ENCODE measurements at regions not wholly inside any gene's neighbourhood (a gene's known extent, or its start where the extent isn't known, plus 50 kb on each side); places are given as distances from the start of the nearest gene placed in this dataset.

GRCh38 chr18:29871246-29871645 lies 1171.3 kb downstream of the DSC3 start:
- no peak for DNase-seq (ENCODE audit: low read depth in 1 of 2, low spot score in 2 of 2)
- H3K9me3 ChIP-seq (ENCODE audit: insufficient read depth in 2 of 2, low read depth in 1 of 2, low read length in 1 of 2) = peaks cover 0 to 3% of the 10 kb centered on the region in 2 experiments; a peak in 1 of 4 replicates
- no peak overlapping the region for H4K8ac ChIP-seq (ENCODE audit: extremely low read depth, insufficient read depth, low read length)
- H4K91ac ChIP-seq (replicated peaks; ENCODE audit: insufficient read length, low read length) = no peak overlapping the region
- no peak overlapping the region for H2BK12ac ChIP-seq (ENCODE audit: low read depth, low read length)
- no peak overlapping the region for H3K9ac ChIP-seq (replicated peaks in 1 of 4; ENCODE audit: extremely low read depth in 1 of 4, low read depth in 3 of 4, low read length in 3 of 4)
- H3K14ac ChIP-seq (ENCODE audit: insufficient read length) = no peak overlapping the region
- ChIA-PET CTCF (ENCODE audit: partially characterized antibody) (interaction anchor here (0.9 kb wide), 1 partner anchor 10 kb away, joined by 3 read pairs; no protein-coding TSS in a partner anchor), POLR2A (ENCODE audit: partially characterized antibody) (no interaction called here)
- no peaks in the 10 kb centered on the region for H3K27me3 ChIP-seq (replicated peaks in 1 of 4; ENCODE audit: control insufficient read depth in 3 of 4, extremely low read depth in 1 of 4, insufficient read depth in 3 of 4, low read length in 3 of 4)
- H3K4ac ChIP-seq (replicated peaks; ENCODE audit: insufficient read length, low read depth, low read length) = no peak overlapping the region
- H4K20me1 ChIP-seq (replicated peaks in 1 of 2; ENCODE audit: control insufficient read depth in 1 of 2, insufficient read depth in 2 of 2, low read length in 2 of 2) = no peaks in the 10 kb centered on the region
- no peak overlapping the region for H3K4me3 ChIP-seq (ENCODE audit: extremely low read depth in 1 of 4, insufficient read depth in 2 of 4, low read depth in 3 of 4, low read length in 4 of 4)
- no peak overlapping the region for H4K5ac ChIP-seq (ENCODE audit: insufficient read length, low read depth, low read length)
- 90% methylated on average over 2 of the region's 2 CpGs; no CpG with 5 or more reads in 1 of the 2 experiments for WGBS, 2 experiments (ENCODE audit: extremely low coverage in 1 of 2, insufficient coverage in 1 of 2, insufficient read length in 1 of 2, insufficient replicate concordance in 2 of 2, low coverage in 1 of 2, low lambda C conversion rate in 2 of 2, missing lambda C conversion rate in 1 of 2)
- no peaks in the 10 kb centered on the region for H3K36me3 ChIP-seq (ENCODE audit: control insufficient read depth in 2 of 4, insufficient read depth in 4 of 4, low read length in 3 of 4)
- no peak overlapping the region for H2BK20ac ChIP-seq (ENCODE audit: low read length)
- H2AFZ ChIP-seq (ENCODE audit: low read length) = no peak overlapping the region
- H3K4me2 ChIP-seq (ENCODE audit: insufficient read depth in 1 of 2, low read depth in 2 of 2, low read length in 2 of 2) = no peak overlapping the region
- TF ChIP-seq CREB1 (IDR thresholded peaks at IDR 0.05) (no peak), TCF12 (IDR thresholded peaks at IDR 0.05; ENCODE audit: low read depth, low read length) (no peak), TBP (IDR thresholded peaks at IDR 0.05; ENCODE audit: low read depth, low read length) (no peak), PHF8 (conservative IDR thresholded peaks at IDR 0.05; ENCODE audit: low read depth, low read length) (no peak), SP4 (IDR thresholded peaks at IDR 0.05; ENCODE audit: low read length) (no peak), RBBP5 (IDR thresholded peaks at IDR 0.05; ENCODE audit: borderline replicate concordance, low read depth, low read length) (no peak)
- TF ChIP-seq, protein P1, sequence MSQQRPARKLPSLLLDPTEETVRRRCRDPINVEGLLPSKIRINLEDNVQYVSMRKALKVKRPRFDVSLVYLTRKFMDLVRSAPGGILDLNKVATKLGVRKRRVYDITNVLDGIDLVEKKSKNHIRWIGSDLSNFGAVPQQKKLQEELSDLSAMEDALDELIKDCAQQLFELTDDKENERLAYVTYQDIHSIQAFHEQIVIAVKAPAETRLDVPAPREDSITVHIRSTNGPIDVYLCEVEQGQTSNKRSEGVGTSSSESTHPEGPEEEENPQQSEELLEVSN (IDR thresholded peaks at IDR 0.05) = no peak
- H3K23ac ChIP-seq (ENCODE audit: insufficient read length) = no peak overlapping the region
- no peaks in the 10 kb centered on the region for H3K79me1 ChIP-seq (ENCODE audit: low read depth, low read length)
- FAIRE-seq = no peak
- H2BK15ac ChIP-seq (ENCODE audit: low read length) = no peak overlapping the region
- no peak overlapping the region for H2BK120ac ChIP-seq (replicated peaks; ENCODE audit: low read depth, low read length)
- H3K18ac ChIP-seq (ENCODE audit: extremely low read depth, low read length) = no peak overlapping the region
- H3K23me2 ChIP-seq (ENCODE audit: low read depth, low read length) = no peaks in the 10 kb centered on the region; the same call in 1 of the 2 replicates
- H3K56ac ChIP-seq (replicated peaks; ENCODE audit: insufficient read length, low read depth, low read length) = no peak overlapping the region
- H2AK5ac ChIP-seq (ENCODE audit: low read depth, low read length) = no peak overlapping the region
- no peak overlapping the region for H2BK5ac ChIP-seq (ENCODE audit: low read depth, low read length)
- no peaks in the 10 kb centered on the region; a peak in 1 of 7 replicates for H3K4me1 ChIP-seq (replicated peaks in 1 of 4; ENCODE audit: control insufficient read depth in 3 of 4, insufficient read depth in 4 of 4, low read length in 3 of 4)
- no peak overlapping the region for H3K27ac ChIP-seq (ENCODE audit: low read depth, low read length)
- H3K79me2 ChIP-seq (ENCODE audit: control insufficient read depth in 1 of 2, insufficient read depth in 2 of 2, low read length in 2 of 2) = no peaks in the 10 kb centered on the region
